Pancreas (tissue), 10 donors: ENCODE measurements at regions not wholly inside any gene's neighbourhood (a gene's known extent, or its start where the extent isn't known, plus 50 kb on each side); places are given as distances from the start of the nearest gene placed in this dataset.

Experiments
- ATAC-seq, 4 donors: fragments of 200-7000 bp; cut with Tn5 transposase; one replicate each; pipeline versions ENCODE4 v1.8.0 to v1.9.1; 2020; ENCODE audit warnings: mild to moderate bottlenecking in 4 of 4, moderate library complexity in 4 of 4
- DNase-seq, 6 donors: peaks; one replicate each; pipeline ENCODE4 v3.0.0-alpha.2; 2020
- FAIRE-seq: peaks from 2 replicates; lab custom pipeline; 2012; peaks lifted over from hg19 to GRCh38; lab: Jason Lieb, UNC
- H3K27ac ChIP-seq, 4 donors: fragments of 200-600 bp; sonication (generic); 1 replicate in 3 of 4; 2 replicates in 1 of 4; pipeline versions ENCODE4 v1.5.0 to v1.8.0; 2020
- H3K27me3 ChIP-seq, 4 donors: fragments of 200-600 bp; one replicate each; pipeline ENCODE4 v1.8.0; 2021
- H3K36me3 ChIP-seq, 3 donors: fragments of 200-600 bp; sonication (generic) in 1 of 3; one replicate each; pipeline versions ENCODE4 v1.5.0 to v1.8.0; 2020 to 2021
- H3K4me1 ChIP-seq, 3 donors: fragments of 200-600 bp; one replicate each; pipeline ENCODE4 v1.8.0; 2021
- H3K4me3 ChIP-seq, 4 donors: fragments of 200-600 bp; sonication (generic) in 2 of 4; one replicate each; pipeline versions ENCODE4 v1.5.0 to v1.8.0; 2020 to 2021
- H3K9me3 ChIP-seq, 4 donors: fragments of 200-600 bp; one replicate each; pipeline ENCODE4 v1.8.0; 2021
- WGBS, 2 donors: extraction: QIAGEN DNeasy Blood & Tissue Kit; methylation state at CpG; one replicate each; pipeline ENCODE4 v1.1.7; 2013; 5-methylcytosine and 5-hydroxymethylcytosine counted together
- intact Hi-C, 3 donors: fragments of 100-400 bp; cut with DNase I; formaldehyde crosslinking; loops; one replicate each; pipeline versions ENCODE4 v1.11.1 to v1.14.2; 2022
- TF ChIP-seq, protein P1 (sequence below), 4 donors: fragments of 200-600 bp; sonication (generic) in 3 of 4; IDR thresholded peaks; one replicate each; pipeline versions ENCODE4 v1.5.0 to v1.8.0; 2021; ENCODE audit warnings: antibody characterized with exemption in 4 of 4
- donor health status: healthy with polysubstance abuse.
- donor health status: DM: no; HTN: no; CAD: no; lungs with moderate emphysema.
- donor health status: DM: no; HTN: no; CAD: no.
- donor health status: control.
- donor health status: control.
- donor health status: Bipolar disorder and iron deficiency.
- donor health status: DM: yes; HTN: yes; CAD: no.
- donor health status: DM: no; HTN: no; CAD: no.
- donor health status: DM: no; HTN: no; CAD: no.
- donor health status: DM: yes; HTN: yes; CAD: no.

DNA sequence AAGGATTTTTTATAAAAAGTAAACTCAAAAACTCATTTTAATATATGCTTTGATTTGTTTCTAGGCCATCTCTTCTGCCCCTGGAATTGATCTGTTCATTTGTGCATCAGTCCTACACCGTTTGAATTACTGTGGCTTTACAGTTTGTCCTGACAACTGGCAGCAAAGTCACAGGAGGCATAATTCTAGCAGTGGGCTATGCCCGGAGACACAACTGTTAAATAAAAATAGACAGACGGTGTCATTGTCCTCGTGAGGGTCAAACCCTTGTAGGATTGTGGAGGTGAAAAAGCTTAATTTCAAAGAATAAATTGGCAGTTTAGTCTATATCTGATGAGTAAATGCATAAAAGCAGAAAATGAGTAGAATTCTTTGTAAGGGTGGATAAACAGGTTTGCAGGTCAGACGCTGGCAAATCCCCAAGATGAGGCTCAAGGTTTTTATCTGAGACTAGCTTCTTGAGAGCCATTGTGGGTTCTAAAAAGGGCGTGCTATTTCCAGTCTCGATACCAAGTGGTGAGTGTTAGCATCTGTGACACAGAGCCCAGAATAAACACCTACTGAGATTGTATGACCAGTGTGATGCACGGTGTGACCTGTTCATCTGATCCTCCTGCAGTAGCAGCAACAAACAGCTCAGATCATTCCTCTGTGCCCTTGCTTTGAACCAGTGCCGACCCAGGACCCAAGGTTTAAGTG, 51.5 kb upstream of the SLCO3A1 start:
- ATAC-seq: no peak
- no peak overlapping the region for H3K27ac ChIP-seq
- no peak overlapping the region for H3K4me3 ChIP-seq
- H3K36me3 ChIP-seq: no peaks in the 10 kb centered on the region
- DNase-seq: no peak
- WGBS, 2 donors: 49 to 62% methylated on average over 9 of the region's 9 CpGs
- H3K9me3 ChIP-seq: no peaks in the 10 kb centered on the region
- TF ChIP-seq, protein P1, sequence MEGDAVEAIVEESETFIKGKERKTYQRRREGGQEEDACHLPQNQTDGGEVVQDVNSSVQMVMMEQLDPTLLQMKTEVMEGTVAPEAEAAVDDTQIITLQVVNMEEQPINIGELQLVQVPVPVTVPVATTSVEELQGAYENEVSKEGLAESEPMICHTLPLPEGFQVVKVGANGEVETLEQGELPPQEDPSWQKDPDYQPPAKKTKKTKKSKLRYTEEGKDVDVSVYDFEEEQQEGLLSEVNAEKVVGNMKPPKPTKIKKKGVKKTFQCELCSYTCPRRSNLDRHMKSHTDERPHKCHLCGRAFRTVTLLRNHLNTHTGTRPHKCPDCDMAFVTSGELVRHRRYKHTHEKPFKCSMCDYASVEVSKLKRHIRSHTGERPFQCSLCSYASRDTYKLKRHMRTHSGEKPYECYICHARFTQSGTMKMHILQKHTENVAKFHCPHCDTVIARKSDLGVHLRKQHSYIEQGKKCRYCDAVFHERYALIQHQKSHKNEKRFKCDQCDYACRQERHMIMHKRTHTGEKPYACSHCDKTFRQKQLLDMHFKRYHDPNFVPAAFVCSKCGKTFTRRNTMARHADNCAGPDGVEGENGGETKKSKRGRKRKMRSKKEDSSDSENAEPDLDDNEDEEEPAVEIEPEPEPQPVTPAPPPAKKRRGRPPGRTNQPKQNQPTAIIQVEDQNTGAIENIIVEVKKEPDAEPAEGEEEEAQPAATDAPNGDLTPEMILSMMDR (IDR thresholded peaks at IDR 0.05): no peak
- intact Hi-C loops: no loop called here
- no peaks in the 10 kb centered on the region for H3K4me1 ChIP-seq
- no peaks in the 10 kb centered on the region for H3K27me3 ChIP-seq
- no peak for FAIRE-seq

DNA sequence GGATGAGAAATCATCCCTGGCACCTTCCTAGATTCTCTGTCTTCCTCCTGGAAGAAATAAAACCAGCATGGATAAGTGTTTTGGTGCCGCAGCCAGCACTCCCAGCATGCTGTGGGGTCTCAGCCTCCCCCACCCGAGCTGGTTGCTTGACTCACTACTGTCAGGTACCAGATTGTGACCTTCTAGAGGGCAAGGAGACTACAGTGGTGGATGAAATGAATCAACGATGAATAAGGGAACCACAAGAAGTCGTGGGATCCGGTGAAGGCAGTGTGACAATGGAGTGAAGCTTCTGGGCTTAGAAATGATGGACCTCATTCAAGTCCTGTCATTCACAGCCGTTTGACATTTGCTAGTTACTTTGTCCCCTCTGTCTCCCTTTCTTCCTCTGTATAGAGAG, 50.2 kb upstream of the SLCO3A1 start:
- no peak overlapping the region for H3K27ac ChIP-seq
- intact Hi-C loops: no loop called here
- DNase-seq (no peak), ATAC-seq (no peak), FAIRE-seq (no peak)
- no peaks in the 10 kb centered on the region for H3K27me3 ChIP-seq
- no peak overlapping the region for H3K4me3 ChIP-seq
- WGBS, 2 donors: 56 to 76% methylated on average over 6 of the region's 6 CpGs
- H3K4me1 ChIP-seq: no peaks in the 10 kb centered on the region
- TF ChIP-seq, protein P1 (IDR thresholded peaks at IDR 0.05): no peak
- H3K9me3 ChIP-seq: no peaks in the 10 kb centered on the region
- no peaks in the 10 kb centered on the region for H3K36me3 ChIP-seq
